Activated naive CD4-positive, alpha-beta T cell treated with anti-CD3 and anti-CD28 coated beads, Interleukin-2, amount 50 U/mL, for 24 hours (primary cell): ENCODE measurements at regions not wholly inside any gene's neighbourhood (a gene's known extent, or its start where the extent isn't known, plus 50 kb on each side); places are given as distances from the start of the nearest gene placed in this dataset.
"Not testable (repeated sequence)": the region's sequence is repeated elsewhere in the genome, so short reads cannot be mapped to it uniquely, and the experiment has no call there.

Experiments
- H3K27ac Mint-ChIP-seq: one replicate; pipeline ENCODE4 v1.8.0; 2021; ENCODE audit warnings: mild to moderate bottlenecking, mixed read lengths
- H3K27me3 Mint-ChIP-seq: one replicate; pipeline ENCODE4 v1.8.0; 2021; ENCODE audit warnings: mixed read lengths
- H3K36me3 Mint-ChIP-seq: one replicate; pipeline ENCODE4 v1.8.0; 2021; ENCODE audit warnings: mixed read lengths
- H3K4me1 Mint-ChIP-seq: one replicate; pipeline ENCODE4 v1.8.0; 2021; ENCODE audit warnings: mixed read lengths
- H3K4me3 Mint-ChIP-seq: one replicate; pipeline ENCODE4 v1.8.0; 2021; ENCODE audit warnings: mild to moderate bottlenecking, mixed read lengths
- H3K9me3 Mint-ChIP-seq: one replicate; pipeline ENCODE4 v1.8.0; 2021; ENCODE audit warnings: mixed read lengths

DNA sequence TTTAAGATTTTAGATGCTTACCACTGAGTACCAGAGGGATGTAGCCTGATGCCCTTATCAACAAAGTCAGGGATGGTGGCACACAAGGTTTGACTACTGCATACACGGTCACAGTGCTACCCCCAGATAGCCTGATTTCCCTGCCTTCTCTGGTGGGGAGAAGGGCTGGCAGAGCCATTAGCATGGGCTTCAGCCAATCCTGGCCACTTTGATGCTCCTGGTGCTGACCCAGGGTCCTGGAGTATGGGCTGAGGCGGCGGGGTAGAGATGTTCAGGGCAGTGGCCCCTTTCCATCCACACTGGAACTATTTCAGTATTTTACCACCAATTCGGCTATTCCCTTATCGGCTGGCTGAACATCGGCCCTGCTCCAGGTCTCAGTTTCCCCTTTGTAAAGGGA lies 83.2 kb downstream of the POTEB3 start:
- not testable (repeated sequence) for H3K9me3 Mint-ChIP-seq, H3K4me1 Mint-ChIP-seq, H3K4me3 Mint-ChIP-seq, H3K27ac Mint-ChIP-seq, H3K36me3 Mint-ChIP-seq, H3K27me3 Mint-ChIP-seq

DNA sequence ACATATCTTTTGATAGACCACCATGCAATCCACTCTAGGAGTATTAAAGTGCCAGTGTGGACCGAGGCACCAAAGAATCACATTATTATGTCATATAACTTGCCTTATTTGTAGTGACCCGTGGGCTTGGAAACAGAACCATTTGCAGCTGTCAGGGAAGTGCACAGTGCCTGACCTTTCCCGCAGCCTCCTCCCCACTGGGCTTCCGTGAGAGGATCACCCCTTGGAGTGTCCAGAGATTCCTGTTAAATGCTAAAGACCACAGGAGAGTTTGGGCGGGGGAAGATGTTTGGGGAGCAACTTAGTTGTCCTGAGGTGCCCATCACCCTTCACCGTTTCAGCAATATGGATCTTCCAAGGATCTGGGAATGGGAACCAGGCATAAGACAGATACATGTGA lies 84.4 kb downstream of the POTEB3 start:
- not testable (repeated sequence) for H3K4me3 Mint-ChIP-seq, H3K27ac Mint-ChIP-seq, H3K27me3 Mint-ChIP-seq, H3K4me1 Mint-ChIP-seq, H3K9me3 Mint-ChIP-seq, H3K36me3 Mint-ChIP-seq

DNA sequence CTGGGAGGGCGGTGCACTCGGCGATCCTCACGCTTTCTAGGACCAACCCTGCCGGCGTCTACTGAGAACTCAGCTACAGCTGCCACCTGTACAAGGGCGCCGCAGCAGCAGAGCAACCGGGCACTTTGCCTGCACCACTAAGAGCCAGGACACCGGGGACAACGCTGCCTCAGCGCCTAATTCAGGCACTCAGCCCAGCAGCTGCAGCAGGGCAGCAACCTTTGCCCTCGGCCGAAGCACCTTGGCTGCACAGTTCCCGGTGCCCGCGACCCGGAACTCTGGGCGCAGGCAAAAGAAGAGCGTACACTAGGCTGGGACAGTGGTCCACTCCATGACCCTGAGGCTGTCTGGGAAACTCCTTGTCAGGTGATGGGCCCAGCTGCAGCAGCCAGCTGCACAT lies 85.7 kb downstream of the POTEB3 start:
- H3K4me1 Mint-ChIP-seq, H3K27ac Mint-ChIP-seq, H3K4me3 Mint-ChIP-seq, H3K27me3 Mint-ChIP-seq, H3K36me3 Mint-ChIP-seq, H3K9me3 Mint-ChIP-seq: not testable (repeated sequence)

DNA sequence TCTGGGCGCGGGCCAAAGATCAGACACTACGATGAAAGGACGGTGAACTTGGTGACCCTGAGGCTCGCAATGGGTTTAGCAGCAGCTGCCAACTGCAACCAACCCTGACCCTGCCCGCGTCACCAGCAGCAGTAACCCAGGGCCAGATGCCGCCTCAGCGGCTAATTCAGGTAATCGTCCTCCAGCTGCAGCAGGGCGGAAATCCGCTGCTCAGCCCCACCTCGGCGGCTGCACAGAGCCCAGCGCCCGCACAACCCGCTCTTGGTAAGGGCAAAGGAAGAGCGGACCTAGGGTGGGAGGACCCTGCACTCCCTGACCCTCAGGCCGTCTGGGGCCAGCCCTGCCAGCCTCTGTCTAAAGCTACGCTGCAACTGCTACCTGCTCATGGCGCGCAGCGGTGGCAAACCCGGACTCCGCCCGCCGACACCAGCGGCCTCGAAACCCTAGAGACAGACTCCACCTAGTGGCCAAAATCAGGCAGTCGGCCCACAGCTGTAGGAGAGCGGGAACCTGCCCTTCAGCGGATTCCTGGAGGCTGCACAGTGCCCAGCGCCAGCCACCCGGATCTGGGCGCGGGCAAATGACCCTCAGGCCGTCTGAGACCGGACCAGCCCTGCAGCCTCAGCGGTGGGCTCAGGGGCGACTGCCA lies 87.5 kb downstream of the POTEB3 start:
- H3K9me3 Mint-ChIP-seq, H3K36me3 Mint-ChIP-seq, H3K4me3 Mint-ChIP-seq, H3K27me3 Mint-ChIP-seq, H3K4me1 Mint-ChIP-seq, H3K27ac Mint-ChIP-seq: not testable (repeated sequence)

DNA sequence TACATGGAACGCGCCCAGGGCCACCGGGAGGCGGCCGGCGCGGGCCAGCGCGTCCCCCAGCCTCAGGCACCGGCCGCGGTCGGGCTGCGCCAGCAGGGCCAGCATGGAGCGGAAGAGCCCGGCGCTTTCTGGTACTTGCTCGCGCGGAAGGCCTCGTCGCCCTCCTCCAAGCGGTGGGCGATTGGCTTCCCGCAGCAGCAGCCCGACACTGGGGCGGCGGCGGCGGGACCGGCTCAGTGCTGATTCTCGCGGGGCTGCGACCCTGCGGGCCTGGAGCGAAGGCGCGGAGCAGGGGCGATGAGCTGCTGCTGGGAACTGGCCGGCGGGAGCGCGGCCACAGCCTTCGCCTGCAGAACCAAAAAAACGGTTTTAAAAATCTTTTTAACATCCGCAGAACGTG lies 95.3 kb downstream of the POTEB3 start:
- not testable (repeated sequence) for H3K9me3 Mint-ChIP-seq, H3K4me3 Mint-ChIP-seq, H3K27me3 Mint-ChIP-seq, H3K27ac Mint-ChIP-seq, H3K4me1 Mint-ChIP-seq, H3K36me3 Mint-ChIP-seq

DNA sequence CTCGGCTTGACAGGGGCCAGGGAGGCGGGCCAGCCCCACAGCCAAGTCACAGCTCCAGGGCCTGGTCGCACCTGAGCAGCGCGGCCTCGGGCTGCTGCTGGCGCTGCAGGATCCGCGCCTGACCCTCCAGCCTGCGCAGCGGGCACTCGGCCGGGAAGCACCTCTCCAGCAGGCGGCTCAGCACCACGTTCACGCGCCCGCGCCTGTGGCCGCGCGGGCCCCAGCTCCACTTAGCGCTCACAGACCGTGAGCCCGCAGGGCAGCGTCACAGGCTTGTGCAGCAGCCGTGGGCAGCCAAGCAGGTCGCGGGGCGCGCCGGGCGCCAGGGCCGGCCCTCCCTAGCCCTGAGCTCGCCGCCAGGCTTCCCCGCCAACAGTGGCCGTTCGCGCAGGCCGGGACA lies 95.8 kb downstream of the POTEB3 start:
- not testable (repeated sequence) for H3K4me3 Mint-ChIP-seq, H3K9me3 Mint-ChIP-seq, H3K4me1 Mint-ChIP-seq, H3K27ac Mint-ChIP-seq, H3K36me3 Mint-ChIP-seq, H3K27me3 Mint-ChIP-seq

DNA sequence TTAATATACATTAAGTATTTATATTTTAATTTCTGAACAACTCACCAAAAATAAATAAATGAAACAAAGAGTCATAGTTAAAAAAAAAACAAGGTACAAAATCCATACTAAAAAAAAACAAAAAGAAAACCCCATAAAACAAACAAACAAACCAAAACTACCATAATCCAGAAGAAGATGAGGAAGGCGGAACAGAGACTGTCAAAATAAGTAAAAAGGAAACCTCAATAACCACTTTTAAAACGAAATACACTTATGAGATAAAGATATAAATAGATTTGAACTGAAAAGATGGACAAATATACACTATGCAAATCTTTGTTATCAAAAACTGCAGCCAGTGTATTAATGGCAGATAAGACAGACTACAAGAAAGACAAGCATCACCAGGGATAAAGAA lies 103.3 kb downstream of the POTEB3 start:
- not testable (repeated sequence) for H3K27me3 Mint-ChIP-seq, H3K4me3 Mint-ChIP-seq, H3K9me3 Mint-ChIP-seq, H3K27ac Mint-ChIP-seq, H3K4me1 Mint-ChIP-seq, H3K36me3 Mint-ChIP-seq

DNA sequence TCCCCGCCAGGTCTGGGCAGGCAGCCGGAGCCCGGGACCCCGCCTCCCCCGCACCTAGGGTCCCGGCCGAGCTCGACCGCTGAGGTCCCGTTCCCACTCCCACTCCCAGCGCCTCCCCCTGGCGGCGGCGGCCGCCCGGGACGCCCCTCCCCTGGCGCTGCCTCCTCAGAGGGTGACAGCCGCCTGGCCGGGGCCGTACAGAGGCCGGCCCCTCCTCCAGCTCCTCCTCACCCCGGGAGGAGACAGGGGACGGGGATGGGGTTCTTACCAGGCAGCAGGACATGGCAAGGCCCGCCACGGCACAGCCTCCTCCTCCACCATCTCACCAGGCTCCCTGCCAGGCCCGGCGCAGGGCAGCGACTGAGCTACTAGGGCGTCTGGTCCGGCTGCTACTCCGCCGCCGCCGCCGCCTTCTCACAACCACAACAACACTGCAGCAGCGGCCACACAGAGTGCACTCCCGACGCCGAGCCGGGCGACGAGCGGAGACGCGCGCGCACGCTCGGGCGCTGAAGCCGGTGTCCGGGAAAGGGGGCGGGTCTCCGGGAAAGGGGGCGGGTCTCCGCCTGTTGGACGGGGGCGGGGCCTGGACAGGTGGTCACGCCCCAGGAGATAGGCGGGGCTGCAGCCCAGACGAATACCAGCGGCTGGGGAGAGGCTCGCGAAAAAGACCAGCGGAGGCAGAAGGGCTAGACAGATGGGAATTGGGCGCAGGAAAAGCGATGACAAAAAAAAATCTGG lies 115.4 kb downstream of the POTEB3 start:
- not testable (repeated sequence) for H3K27ac Mint-ChIP-seq, H3K4me1 Mint-ChIP-seq, H3K4me3 Mint-ChIP-seq, H3K36me3 Mint-ChIP-seq, H3K27me3 Mint-ChIP-seq, H3K9me3 Mint-ChIP-seq

DNA sequence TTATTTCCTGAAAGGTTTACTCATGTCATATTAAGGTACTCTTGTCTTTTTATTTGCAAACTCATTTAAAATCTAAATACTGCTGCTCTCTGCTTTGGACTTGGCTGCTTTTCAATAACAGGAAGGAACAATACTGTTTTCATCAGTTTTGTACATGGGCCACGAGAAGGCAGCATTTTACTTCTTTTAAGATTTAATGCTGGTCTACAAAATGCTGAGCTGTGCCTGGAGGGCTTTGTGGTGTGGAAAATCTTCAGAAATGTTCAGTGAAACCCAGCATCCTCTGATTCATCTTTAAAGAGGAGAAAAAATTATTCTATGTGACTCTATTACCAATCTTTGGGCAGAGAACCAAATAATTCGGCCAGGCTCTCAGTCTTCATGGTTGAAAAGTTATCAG lies 155.9 kb downstream of the POTEB3 start:
- not testable (repeated sequence) for H3K27ac Mint-ChIP-seq, H3K4me1 Mint-ChIP-seq, H3K4me3 Mint-ChIP-seq, H3K9me3 Mint-ChIP-seq, H3K27me3 Mint-ChIP-seq, H3K36me3 Mint-ChIP-seq

DNA sequence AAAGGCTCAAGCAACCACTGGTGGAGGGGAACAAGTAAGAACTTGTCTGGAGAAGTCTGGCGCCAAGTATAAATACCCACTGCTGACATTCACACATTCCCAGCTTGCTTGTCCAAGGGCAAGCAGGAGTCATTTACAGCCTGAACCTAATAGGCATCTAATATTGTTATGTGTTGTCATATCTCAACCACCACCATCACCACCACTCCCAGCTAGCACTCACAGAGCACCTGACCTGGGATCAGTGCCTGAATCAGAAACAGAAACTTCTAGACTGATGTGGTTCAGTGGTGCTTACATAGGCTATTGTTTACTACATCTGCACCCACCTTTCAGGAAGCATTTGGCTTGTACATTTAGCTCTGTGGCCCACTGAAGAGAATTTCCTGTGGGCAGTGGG lies 157.1 kb downstream of the POTEB3 start:
- not testable (repeated sequence) for H3K36me3 Mint-ChIP-seq, H3K4me1 Mint-ChIP-seq, H3K4me3 Mint-ChIP-seq, H3K9me3 Mint-ChIP-seq, H3K27ac Mint-ChIP-seq, H3K27me3 Mint-ChIP-seq

DNA sequence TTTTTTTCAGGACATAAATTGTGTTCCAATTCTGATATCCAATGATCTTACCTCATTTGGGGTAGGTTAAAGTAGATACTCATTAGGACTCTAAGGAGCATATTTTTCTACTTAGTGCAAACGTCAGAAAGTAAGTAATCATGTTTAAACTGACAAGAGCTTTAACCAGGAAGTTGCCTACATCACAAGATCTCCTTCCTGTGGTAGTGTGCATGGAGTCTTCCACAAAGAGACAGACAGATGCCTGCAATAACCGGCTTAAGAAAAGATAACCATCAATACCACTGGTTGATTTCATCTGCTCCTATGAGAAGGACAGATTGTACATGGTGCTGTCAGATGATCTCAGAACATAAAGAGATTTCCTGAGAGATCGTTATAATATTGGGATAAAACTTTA lies 160.0 kb downstream of the POTEB3 start:
- not testable (repeated sequence) for H3K9me3 Mint-ChIP-seq

DNA sequence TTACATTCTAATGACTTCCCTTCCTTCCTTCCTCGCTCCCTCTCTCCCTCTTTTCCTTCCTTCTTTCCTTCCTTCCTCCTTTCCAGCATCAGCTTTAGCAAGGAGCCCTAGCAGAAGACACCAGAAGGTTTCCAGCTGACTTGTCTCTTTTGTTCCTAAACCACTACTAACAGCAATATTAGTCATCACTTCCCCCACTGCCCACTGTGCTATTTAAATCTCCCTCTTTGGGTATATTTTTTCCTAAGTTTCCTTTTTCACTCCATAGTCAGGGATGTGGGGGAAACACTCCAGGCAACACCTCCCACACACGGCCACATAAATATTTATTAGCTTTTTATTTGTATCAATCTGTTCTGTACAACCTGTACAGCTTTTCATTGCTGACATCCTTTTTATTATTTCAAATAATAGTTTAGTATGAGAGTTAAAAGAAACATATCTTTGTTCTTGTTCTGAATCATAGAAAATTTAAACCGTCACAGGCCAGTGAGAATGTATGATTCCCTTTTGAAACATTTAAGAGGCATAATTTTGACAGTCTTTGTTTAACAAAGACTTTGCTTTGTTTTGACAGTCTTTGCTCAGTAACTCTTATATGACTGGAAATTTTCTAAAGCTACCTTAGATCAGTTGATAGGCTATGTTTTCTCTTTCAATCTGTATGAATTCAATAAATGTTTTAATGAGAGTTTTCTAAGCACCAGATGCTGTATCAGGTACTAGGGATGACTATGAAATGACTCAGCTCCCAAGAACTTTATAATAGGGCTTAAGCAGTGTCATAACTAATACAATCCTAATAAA lies 167.9 kb downstream of the POTEB3 start:
- not testable (repeated sequence) for H3K9me3 Mint-ChIP-seq, H3K4me1 Mint-ChIP-seq, H3K4me3 Mint-ChIP-seq, H3K36me3 Mint-ChIP-seq, H3K27me3 Mint-ChIP-seq, H3K27ac Mint-ChIP-seq

More for the DNA sequence above, 160.0 kb downstream of the POTEB3 start:
- H3K4me3 Mint-ChIP-seq, H3K4me1 Mint-ChIP-seq, H3K27ac Mint-ChIP-seq, H3K36me3 Mint-ChIP-seq, H3K27me3 Mint-ChIP-seq: not testable (repeated sequence)

DNA sequence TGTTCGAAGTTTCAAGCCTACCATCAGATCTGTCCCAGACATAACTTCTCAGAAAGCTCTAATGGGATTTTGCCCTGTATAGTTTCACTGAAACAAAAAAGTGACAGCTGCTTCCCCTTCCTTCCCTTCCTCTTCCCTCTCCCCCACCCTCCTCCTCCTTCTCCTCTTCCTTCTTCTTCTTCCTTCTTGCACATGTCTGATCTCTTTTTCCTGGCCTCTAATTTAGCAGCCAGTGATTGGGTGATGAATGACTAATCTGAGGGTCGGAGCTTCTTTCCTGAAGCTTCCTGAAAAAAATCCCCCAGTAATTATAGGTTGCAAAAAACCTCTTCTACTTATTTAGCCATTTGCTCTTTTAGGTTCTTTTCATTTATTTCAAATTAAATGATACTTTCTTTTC lies 168.7 kb downstream of the POTEB3 start:
- Mint-ChIP-seq H3K27ac (no peak overlapping the region), H3K9me3 (no peaks in the 10 kb centered on the region), H3K27me3 (peaks cover 1% of the 10 kb centered on the region), H3K4me1 (no peaks in the 10 kb centered on the region), H3K36me3 (no peaks in the 10 kb centered on the region), H3K4me3 (no peak overlapping the region)

DNA sequence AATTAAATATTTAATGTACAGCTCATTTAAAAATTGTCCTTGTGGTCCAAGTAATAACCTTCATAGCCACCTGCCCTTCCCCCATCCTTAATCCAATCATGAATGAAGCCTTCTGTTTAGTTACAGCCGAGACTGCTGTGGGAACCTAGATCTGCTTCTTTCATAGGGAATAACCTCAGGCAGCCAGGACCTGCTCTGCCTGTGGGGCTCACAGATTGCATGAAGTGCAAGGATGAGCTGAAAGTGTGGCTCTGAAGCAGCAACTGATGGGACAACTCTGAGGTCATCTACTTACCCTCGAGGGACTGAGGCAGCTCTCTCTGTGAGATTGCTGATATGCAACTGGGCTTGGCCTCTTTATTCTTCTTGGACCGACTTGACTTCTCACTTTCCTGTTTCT lies 169.8 kb downstream of the POTEB3 start:
- Mint-ChIP-seq H3K27ac (no peak overlapping the region), H3K27me3 (peaks cover 1% of the 10 kb centered on the region), H3K4me3 (no peak overlapping the region), H3K4me1 (no peaks in the 10 kb centered on the region), H3K36me3 (no peaks in the 10 kb centered on the region), H3K9me3 (no peaks in the 10 kb centered on the region)

DNA sequence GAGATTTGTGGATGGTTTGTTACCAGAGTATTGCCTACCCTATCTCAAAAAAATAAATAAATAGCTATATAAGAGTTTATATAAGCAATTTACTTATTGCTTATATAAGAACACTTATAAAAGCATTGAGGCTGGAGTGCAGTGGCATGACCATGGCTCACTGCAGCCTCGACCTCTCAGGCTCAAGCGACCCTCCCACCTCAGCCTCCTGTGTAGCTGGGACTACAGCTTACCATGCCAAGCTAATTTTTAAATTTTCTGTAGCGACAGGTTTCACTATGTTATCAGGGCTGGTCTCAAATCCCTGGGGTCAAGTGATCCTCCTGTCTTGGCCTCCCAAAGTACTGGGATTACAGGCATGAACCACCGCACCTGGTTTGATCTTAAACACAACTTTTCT lies 170.6 kb downstream of the POTEB3 start:
- H3K36me3 Mint-ChIP-seq, H3K9me3 Mint-ChIP-seq, H3K4me1 Mint-ChIP-seq, H3K27ac Mint-ChIP-seq, H3K27me3 Mint-ChIP-seq, H3K4me3 Mint-ChIP-seq: not testable (repeated sequence)

DNA sequence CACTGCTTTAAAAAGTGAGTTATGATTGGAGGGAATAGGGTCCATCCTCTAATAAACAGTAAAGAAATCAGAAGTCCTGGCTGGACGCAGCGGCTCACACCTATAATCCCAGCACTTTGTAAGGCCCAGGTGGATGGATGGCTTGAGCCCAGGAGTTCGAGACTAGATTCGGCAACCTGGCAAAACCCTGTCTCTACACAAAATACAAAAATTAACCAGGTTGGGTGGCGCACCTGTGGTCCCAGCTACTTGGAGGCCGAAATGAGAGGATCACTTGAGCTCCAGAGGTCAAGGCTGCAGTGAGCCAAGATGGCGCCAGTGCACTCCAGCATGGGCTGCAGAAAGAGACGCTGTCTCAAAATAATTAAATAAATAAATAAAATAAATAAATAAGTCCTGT lies 171.2 kb downstream of the POTEB3 start:
- no peak overlapping the region for H3K4me3 Mint-ChIP-seq
- H3K9me3 Mint-ChIP-seq, result no peaks in the 10 kb centered on the region
- no peaks in the 10 kb centered on the region for H3K4me1 Mint-ChIP-seq
- H3K27ac Mint-ChIP-seq, result no peak overlapping the region
- peaks cover 1% of the 10 kb centered on the region for H3K27me3 Mint-ChIP-seq
- H3K36me3 Mint-ChIP-seq, result no peaks in the 10 kb centered on the region
